ENCODE measurements at regions not wholly inside any gene's neighbourhood (a gene's known extent, or its start where the extent isn't known, plus 50 kb on each side); places are given as distances from the start of the nearest gene placed in this dataset.

DNA sequence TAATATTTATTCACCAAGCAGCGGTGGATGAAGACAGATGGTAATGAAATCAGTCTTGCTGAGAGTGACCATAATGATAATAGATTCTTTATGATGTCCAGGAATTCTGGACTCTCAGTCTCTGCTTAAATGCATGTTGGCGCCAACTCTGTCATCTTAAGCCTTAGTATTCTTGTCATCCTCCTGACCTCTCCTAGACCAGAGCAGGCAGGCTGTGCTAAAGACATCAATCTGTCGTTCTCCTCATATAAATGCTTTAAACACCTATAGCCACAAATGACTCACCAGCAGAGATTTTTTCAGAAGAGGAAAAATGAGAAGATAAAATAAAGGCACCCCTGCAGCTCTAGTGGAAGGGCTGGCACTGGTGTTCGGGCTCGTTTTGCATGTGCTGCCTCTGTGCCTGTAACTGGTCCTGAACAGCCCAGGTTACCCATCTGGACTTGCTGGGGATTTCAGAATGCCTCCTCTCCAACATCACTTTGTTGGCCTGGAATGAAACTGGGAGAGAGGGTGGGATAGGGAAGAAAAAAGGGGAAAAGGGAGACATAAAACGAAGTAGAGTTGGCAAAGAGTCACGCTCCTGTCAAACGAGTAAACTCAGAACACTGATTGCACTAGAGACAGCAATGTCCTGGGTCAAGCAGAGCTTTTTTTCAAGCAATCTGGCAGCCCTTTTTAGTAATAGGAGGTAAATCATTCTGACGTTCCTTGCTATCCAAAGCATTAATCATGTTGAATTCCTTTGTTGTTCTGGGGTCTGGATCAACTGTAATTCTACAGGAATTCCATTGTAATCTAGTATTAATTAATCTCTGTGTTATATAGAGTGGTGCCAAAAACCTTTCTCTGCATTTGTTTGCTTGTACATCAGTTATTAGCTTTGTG, 195.5 kb upstream of the CLINT1 start:
- no peak for TF ChIP-seq ZSCAN29 (IDR thresholded peaks at IDR 0.05)
- no peak for TF ChIP-seq SMARCA5 (IDR thresholded peaks at IDR 0.05)
- no peak for TF ChIP-seq IKZF2 (IDR thresholded peaks at IDR 0.05)
- Histone ChIP-seq H3K36me3 (ENCODE audit: control insufficient read depth in 2 of 2, insufficient read depth in 2 of 2, low read length in 1 of 2) (no peaks in the 10 kb centered on the region), H3K27me3 (replicated peaks in 1 of 2; ENCODE audit: control insufficient read depth in 2 of 2, insufficient read depth in 2 of 2, low read length in 1 of 2) (no peaks in the 10 kb centered on the region), H4K20me1 (ENCODE audit: control insufficient read depth, insufficient read depth) (no peaks in the 10 kb centered on the region), H3K4me2 (ENCODE audit: control insufficient read depth, insufficient read depth) (no peak overlapping the region), H3K9ac (ENCODE audit: control insufficient read depth, insufficient read depth, low read length) (no peak overlapping the region), H3K4me3 (no peak overlapping the region), H2AFZ (ENCODE audit: control insufficient read depth, low read depth, low read length) (no peak overlapping the region), H3K79me2 (ENCODE audit: control insufficient read depth, insufficient read depth, low read length) (no peaks in the 10 kb centered on the region), H3K9me3 (replicated peaks; ENCODE audit: control insufficient read depth, insufficient read depth, low read length) (no peaks in the 10 kb centered on the region), H3K4me1 (ENCODE audit: control insufficient read depth, insufficient read depth, low read length) (no peaks in the 10 kb centered on the region), H3K27ac (ENCODE audit: control insufficient read depth, insufficient read depth) (no peak overlapping the region)
- 18% methylated on average over 9 of the region's 9 CpGs for WGBS (ENCODE audit: insufficient coverage, insufficient replicate concordance, low lambda C conversion rate, missing lambda C conversion rate)
- FAIRE-seq, result no peak
- no peak for ATAC-seq
- intact Hi-C loops (cut with micrococcal nuclease; ENCODE audit: unreplicated experiment), result no loop called here
- no TSS peak for BruUV-seq (replicated peaks)
- SMC1A ChIA-PET (ENCODE audit: uncharacterized antibody, unreplicated experiment), result no interaction called here
- RAD21 ChIA-PET (ENCODE audit: unreplicated experiment), result no interaction called here
- DNase-seq (ENCODE audit: low read depth, low spot score), result no peak
- in situ Hi-C loops (cut with MboI), result no loop called here
- CTCF ChIA-PET, result interaction anchor here (0.6 to 1.3 kb wide), 2 partner anchors 21 to 137 kb away, joined by 3 to 4 read pairs; no protein-coding TSS in a partner anchor
- POLR2A ChIA-PET, result no interaction called here

DNA sequence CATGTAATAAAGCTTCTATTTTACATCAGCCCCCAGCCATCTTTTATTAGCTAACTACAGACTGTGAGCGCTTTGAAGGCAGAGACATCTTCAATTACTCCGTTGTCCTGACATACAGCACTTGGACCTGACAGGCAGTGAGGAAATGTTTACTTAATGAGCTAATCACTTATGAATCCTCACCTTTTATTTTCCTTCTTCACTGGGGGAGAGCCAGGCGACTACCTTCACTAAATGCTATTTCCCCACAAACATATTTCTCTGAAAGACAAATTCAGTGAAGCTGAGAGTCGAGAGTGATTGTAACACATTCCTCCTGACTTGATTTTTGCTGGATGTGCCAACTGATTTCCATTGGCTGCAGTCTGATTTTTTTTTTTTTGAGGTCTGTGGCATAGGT, 192.1 kb upstream of the CLINT1 start:
- Histone ChIP-seq H2AFZ (ENCODE audit: control insufficient read depth, low read depth, low read length) (no peak overlapping the region), H3K9ac (ENCODE audit: control insufficient read depth, insufficient read depth, low read length) (no peak overlapping the region), H3K9me3 (replicated peaks; ENCODE audit: control insufficient read depth, insufficient read depth, low read length) (no peaks in the 10 kb centered on the region), H3K36me3 (ENCODE audit: control insufficient read depth in 2 of 2, insufficient read depth in 2 of 2, low read length in 1 of 2) (no peaks in the 10 kb centered on the region), H3K4me3 (no peak overlapping the region), H3K79me2 (ENCODE audit: control insufficient read depth, insufficient read depth, low read length) (no peaks in the 10 kb centered on the region), H4K20me1 (ENCODE audit: control insufficient read depth, insufficient read depth) (no peaks in the 10 kb centered on the region), H3K27ac (ENCODE audit: control insufficient read depth, insufficient read depth) (no peak overlapping the region), H3K4me1 (ENCODE audit: control insufficient read depth, insufficient read depth, low read length) (no peaks in the 10 kb centered on the region), H3K27me3 (replicated peaks in 1 of 2; ENCODE audit: control insufficient read depth in 2 of 2, insufficient read depth in 2 of 2, low read length in 1 of 2) (no peaks in the 10 kb centered on the region), H3K4me2 (ENCODE audit: control insufficient read depth, insufficient read depth) (no peak overlapping the region)
- ChIA-PET CTCF (interaction anchor here (1.1 kb wide), 1 partner anchor 1081 kb away, joined by 4 read pairs; no protein-coding TSS in a partner anchor), POLR2A (interaction anchor here (0.7 kb wide), 1 partner anchor 1105 kb away, joined by 3 read pairs; no protein-coding TSS in a partner anchor), SMC1A (ENCODE audit: uncharacterized antibody, unreplicated experiment) (interaction anchor here (0.8 kb wide), 1 partner anchor 11 kb away, joined by 3 read pairs; no protein-coding TSS in a partner anchor), RAD21 (ENCODE audit: unreplicated experiment) (interaction anchor here (0.8 kb wide), 1 partner anchor 24 kb away, joined by 3 read pairs; no protein-coding TSS in a partner anchor)
- BruUV-seq (replicated peaks), result no TSS peak
- ATAC-seq (no peak), FAIRE-seq (no peak), DNase-seq (ENCODE audit: low read depth, low spot score) (no peak)
- intact Hi-C loops (cut with micrococcal nuclease; ENCODE audit: unreplicated experiment) (no loop called here), in situ Hi-C loops (cut with MboI) (no loop called here)
- WGBS (ENCODE audit: insufficient coverage, insufficient replicate concordance, low lambda C conversion rate, missing lambda C conversion rate), result 30% methylated on average over 4 of the region's 4 CpGs
- TF ChIP-seq SMARCA5 (IDR thresholded peaks at IDR 0.05), result no peak
- no peak for TF ChIP-seq NR2C1 (IDR thresholded peaks at IDR 0.05)
- TF ChIP-seq, protein P1, sequence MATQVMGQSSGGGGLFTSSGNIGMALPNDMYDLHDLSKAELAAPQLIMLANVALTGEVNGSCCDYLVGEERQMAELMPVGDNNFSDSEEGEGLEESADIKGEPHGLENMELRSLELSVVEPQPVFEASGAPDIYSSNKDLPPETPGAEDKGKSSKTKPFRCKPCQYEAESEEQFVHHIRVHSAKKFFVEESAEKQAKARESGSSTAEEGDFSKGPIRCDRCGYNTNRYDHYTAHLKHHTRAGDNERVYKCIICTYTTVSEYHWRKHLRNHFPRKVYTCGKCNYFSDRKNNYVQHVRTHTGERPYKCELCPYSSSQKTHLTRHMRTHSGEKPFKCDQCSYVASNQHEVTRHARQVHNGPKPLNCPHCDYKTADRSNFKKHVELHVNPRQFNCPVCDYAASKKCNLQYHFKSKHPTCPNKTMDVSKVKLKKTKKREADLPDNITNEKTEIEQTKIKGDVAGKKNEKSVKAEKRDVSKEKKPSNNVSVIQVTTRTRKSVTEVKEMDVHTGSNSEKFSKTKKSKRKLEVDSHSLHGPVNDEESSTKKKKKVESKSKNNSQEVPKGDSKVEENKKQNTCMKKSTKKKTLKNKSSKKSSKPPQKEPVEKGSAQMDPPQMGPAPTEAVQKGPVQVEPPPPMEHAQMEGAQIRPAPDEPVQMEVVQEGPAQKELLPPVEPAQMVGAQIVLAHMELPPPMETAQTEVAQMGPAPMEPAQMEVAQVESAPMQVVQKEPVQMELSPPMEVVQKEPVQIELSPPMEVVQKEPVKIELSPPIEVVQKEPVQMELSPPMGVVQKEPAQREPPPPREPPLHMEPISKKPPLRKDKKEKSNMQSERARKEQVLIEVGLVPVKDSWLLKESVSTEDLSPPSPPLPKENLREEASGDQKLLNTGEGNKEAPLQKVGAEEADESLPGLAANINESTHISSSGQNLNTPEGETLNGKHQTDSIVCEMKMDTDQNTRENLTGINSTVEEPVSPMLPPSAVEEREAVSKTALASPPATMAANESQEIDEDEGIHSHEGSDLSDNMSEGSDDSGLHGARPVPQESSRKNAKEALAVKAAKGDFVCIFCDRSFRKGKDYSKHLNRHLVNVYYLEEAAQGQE (IDR thresholded peaks at IDR 0.05; ENCODE audit: low read depth, low read length), result no peak
- TF ChIP-seq ZSCAN29 (IDR thresholded peaks at IDR 0.05), result no peak
- no peak for TF ChIP-seq MTA2 (IDR thresholded peaks at IDR 0.05; ENCODE audit: low read depth)
- TF ChIP-seq ZZZ3 (IDR thresholded peaks at IDR 0.05; ENCODE audit: control insufficient read depth, insufficient read length, low read depth), result no peak
- TF ChIP-seq CBFB (IDR thresholded peaks at IDR 0.05; ENCODE audit: low read depth), result no peak
- TF ChIP-seq, protein P2, sequence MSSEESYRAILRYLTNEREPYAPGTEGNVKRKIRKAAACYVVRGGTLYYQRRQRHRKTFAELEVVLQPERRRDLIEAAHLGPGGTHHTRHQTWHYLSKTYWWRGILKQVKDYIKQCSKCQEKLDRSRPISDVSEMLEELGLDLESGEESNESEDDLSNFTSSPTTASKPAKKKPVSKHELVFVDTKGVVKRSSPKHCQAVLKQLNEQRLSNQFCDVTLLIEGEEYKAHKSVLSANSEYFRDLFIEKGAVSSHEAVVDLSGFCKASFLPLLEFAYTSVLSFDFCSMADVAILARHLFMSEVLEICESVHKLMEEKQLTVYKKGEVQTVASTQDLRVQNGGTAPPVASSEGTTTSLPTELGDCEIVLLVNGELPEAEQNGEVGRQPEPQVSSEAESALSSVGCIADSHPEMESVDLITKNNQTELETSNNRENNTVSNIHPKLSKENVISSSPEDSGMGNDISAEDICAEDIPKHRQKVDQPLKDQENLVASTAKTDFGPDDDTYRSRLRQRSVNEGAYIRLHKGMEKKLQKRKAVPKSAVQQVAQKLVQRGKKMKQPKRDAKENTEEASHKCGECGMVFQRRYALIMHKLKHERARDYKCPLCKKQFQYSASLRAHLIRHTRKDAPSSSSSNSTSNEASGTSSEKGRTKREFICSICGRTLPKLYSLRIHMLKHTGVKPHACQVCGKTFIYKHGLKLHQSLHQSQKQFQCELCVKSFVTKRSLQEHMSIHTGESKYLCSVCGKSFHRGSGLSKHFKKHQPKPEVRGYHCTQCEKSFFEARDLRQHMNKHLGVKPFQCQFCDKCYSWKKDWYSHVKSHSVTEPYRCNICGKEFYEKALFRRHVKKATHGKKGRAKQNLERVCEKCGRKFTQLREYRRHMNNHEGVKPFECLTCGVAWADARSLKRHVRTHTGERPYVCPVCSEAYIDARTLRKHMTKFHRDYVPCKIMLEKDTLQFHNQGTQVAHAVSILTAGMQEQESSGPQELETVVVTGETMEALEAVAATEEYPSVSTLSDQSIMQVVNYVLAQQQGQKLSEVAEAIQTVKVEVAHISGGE (CRISPR knock-in tag; IDR thresholded peaks at IDR 0.05), result no peak
